ENCODE measurements at regions not wholly inside any gene's neighbourhood (a gene's known extent, or its start where the extent isn't known, plus 50 kb on each side); places are given as distances from the start of the nearest gene placed in this dataset.
"Not testable (repeated sequence)": the region's sequence is repeated elsewhere in the genome, so short reads cannot be mapped to it uniquely, and the experiment has no call there.

DNA sequence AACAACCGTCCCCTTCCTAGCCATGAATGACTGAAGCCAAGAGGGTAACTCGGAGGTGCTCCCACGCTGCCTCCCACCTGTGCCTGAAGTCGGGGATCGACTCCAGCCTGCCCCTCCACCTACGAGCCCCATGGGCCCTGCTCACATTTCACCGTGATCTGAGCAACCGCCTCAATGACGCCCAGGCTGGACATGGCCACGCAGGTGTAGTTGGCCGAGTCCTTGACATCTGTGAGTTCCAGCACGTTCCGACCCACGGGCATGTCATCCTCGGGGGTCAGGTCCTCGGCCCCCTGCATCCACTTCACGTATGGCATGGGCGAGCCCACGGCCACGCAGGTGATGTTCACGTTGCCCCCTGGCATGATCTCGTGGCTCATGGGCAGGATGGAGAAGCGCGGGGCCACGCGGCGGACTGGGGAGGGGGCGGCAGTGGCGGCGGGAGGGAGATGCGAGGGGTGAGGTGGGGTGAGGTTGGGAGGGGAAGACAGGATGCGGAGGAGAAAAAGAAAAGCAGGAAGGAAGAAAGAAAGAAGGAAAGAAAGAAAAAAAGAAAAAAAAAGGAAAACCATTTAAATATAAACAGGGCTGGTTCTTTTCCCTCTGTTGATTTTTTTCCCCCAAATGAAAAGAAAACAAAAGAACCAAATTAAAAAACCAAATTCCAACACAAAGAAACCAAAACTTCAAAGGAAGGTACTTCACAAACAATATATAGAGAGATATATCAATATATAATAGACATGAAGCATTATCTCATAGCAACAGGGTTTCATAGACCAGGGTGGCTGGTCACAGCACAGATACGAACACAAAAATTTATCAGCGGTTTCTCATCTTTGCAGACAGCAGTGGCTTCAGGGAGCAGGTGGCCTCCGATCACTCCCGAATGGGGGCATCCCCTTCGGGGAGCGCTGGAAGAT is 94.7 kb downstream of the PTPRS start:
- DNase-seq (ENCODE audit: extremely low read depth, insufficient read length): no peak
- H3K4me3 ChIP-seq (replicated peaks; ENCODE audit: low read depth, low read length): no peak overlapping the region
- no peak for TF ChIP-seq CTCF (IDR thresholded peaks at IDR 0.05; ENCODE audit: insufficient read depth, low read length, poor library complexity, severe bottlenecking)
- no peaks in the 10 kb centered on the region for H3K36me3 ChIP-seq (ENCODE audit: control insufficient read depth, insufficient read depth, low read length)
- no peaks in the 10 kb centered on the region; the same call in 1 of the 2 replicates for H3K27me3 ChIP-seq (replicated peaks; ENCODE audit: control insufficient read depth, insufficient read depth, low read length)

GRCh38 chr19:5244351-5244750 is 96.3 kb downstream of the PTPRS start:
- no peaks in the 10 kb centered on the region for H3K36me3 ChIP-seq (ENCODE audit: control insufficient read depth, insufficient read depth, low read length)
- H3K4me3 ChIP-seq (replicated peaks; ENCODE audit: low read depth, low read length): no peak overlapping the region
- H3K27me3 ChIP-seq (replicated peaks; ENCODE audit: control insufficient read depth, insufficient read depth, low read length): no peaks in the 10 kb centered on the region
- DNase-seq (ENCODE audit: extremely low read depth, insufficient read length): no peak
- no peak for TF ChIP-seq CTCF (IDR thresholded peaks at IDR 0.05; ENCODE audit: insufficient read depth, low read length, poor library complexity, severe bottlenecking)

- no peak for DNase-seq (ENCODE audit: extremely low read depth, insufficient read length)
- Histone ChIP-seq H3K36me3 (ENCODE audit: control insufficient read depth, insufficient read depth, low read length) (no peaks in the 10 kb centered on the region), H3K27me3 (replicated peaks; ENCODE audit: control insufficient read depth, insufficient read depth, low read length) (no peaks in the 10 kb centered on the region), H3K4me3 (replicated peaks; ENCODE audit: low read depth, low read length) (no peak overlapping the region)
- TF ChIP-seq CTCF (IDR thresholded peaks at IDR 0.05; ENCODE audit: insufficient read depth, low read length, poor library complexity, severe bottlenecking): no peak
Observed at GRCh38 chr19:5243878-5244277, 96.7 kb downstream of the PTPRS start.

- not testable (repeated sequence) for H3K27me3 ChIP-seq (replicated peaks; ENCODE audit: control insufficient read depth, insufficient read depth, low read length); H3K4me3 ChIP-seq (replicated peaks; ENCODE audit: low read depth, low read length); H3K36me3 ChIP-seq (ENCODE audit: control insufficient read depth, insufficient read depth, low read length); DNase-seq (ENCODE audit: extremely low read depth, insufficient read length)
Observed at GRCh38 chr19:5241896-5242295, 98.7 kb downstream of the PTPRS start.

DNA sequence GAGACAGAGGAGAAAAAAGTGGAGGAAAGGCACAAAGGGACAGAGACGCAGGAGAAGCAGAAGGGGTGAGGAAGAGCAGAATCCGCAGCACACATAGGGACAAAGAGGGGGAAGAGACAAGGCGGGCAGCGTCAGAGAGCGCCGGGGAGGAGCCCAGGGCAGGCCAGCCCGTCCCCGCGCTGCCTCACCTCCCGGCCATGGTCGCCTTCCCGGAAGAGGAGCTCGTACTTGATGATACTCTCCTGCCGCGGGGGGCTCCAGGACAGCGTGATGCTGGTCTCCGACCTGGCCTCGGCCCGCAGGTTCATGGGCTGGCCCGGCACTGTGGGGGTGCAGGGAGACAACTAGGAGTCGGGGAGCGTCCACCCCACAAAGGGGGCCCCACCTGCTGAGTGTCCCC is 100.6 kb downstream of the PTPRS start:
- no peak for DNase-seq (ENCODE audit: extremely low read depth, insufficient read length)
- H3K36me3 ChIP-seq (ENCODE audit: control insufficient read depth, insufficient read depth, low read length): no peaks in the 10 kb centered on the region
- no peak for TF ChIP-seq CTCF (IDR thresholded peaks at IDR 0.05; ENCODE audit: insufficient read depth, low read length, poor library complexity, severe bottlenecking)
- H3K4me3 ChIP-seq (replicated peaks; ENCODE audit: low read depth, low read length): no peak overlapping the region
- no peaks in the 10 kb centered on the region for H3K27me3 ChIP-seq (replicated peaks; ENCODE audit: control insufficient read depth, insufficient read depth, low read length)

GRCh38 chr19:5238700-5239099 is 101.9 kb downstream of the PTPRS start:
- Histone ChIP-seq H3K36me3 (ENCODE audit: control insufficient read depth, insufficient read depth, low read length) (no peaks in the 10 kb centered on the region), H3K4me3 (replicated peaks; ENCODE audit: low read depth, low read length) (no peak overlapping the region), H3K27me3 (replicated peaks; ENCODE audit: control insufficient read depth, insufficient read depth, low read length) (no peaks in the 10 kb centered on the region)
- no peak for TF ChIP-seq CTCF (IDR thresholded peaks at IDR 0.05; ENCODE audit: insufficient read depth, low read length, poor library complexity, severe bottlenecking)
- DNase-seq (ENCODE audit: extremely low read depth, insufficient read length): no peak

Measured in GM06990 (cell line).